SU-DHL-6 (cell line): ENCODE measurements at regions not wholly inside any gene's neighbourhood (a gene's known extent, or its start where the extent isn't known, plus 50 kb on each side); places are given as distances from the start of the nearest gene placed in this dataset.

Source experiments
- CTCF ChIP-seq: fragments of 200-600 bp; sonication (generic); IDR thresholded peaks from one replicate; pipeline ENCODE4 v1.5.1; 2017; ENCODE audit warnings: antibody characterized with exemption, mild to moderate bottlenecking, low read length, moderate library complexity; ENCODE audit not compliant: insufficient read depth, poor library complexity, severe bottlenecking
- EZH2phosphoT487 ChIP-seq: fragments of 200-600 bp; sonication (generic), shearing (Covaris generic); conservative IDR thresholded peaks from 2 replicates; pipeline ENCODE4 v1.6.1; 2018; ENCODE audit warnings: mild to moderate bottlenecking, antibody characterized with exemption, low read length, moderate library complexity, mixed read lengths

- TF ChIP-seq EZH2phosphoT487 (no peak), CTCF (no peak)
Observed at GRCh38 chr15:31448635-31448979, 122.0 kb downstream of the KLF13 start.
